Inferior parietal cortex (tissue), 1 donor: ENCODE measurements at regions not wholly inside any gene's neighbourhood (a gene's known extent, or its start where the extent isn't known, plus 50 kb on each side); places are given as distances from the start of the nearest gene placed in this dataset.
A peak's percentile ranks its signal among the peaks of the same experiment; 100 is the strongest.
"Not testable (repeated sequence)": the region's sequence is repeated elsewhere in the genome, so short reads cannot be mapped to it uniquely, and the experiment has no call there.

Source experiments
- DNase-seq: peaks from one replicate; pipeline ENCODE4 v3.0.0-alpha.2; 2016; ENCODE audit errors: extremely low spot score

DNA sequence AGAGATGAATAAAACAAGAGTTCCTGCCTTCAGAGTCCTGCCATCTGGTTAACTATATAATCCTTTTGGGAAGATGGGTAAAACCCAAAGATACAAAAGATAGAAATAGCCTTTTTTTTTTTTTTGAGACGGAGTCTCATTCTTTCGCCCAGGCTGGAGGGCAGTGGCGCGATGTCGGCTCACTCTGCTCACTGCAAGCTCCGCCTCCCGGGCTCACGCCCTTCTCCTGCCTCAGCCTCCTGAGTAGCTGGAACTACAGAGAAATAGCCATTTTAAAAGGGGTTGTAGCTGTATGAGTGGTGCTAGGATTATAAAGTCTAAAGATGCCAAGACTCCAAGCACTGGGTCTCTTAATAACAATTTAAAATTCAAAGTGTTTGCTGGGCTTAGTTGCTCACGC is 97.2 kb downstream of the KDR start:
- DNase-seq: no peak

DNA sequence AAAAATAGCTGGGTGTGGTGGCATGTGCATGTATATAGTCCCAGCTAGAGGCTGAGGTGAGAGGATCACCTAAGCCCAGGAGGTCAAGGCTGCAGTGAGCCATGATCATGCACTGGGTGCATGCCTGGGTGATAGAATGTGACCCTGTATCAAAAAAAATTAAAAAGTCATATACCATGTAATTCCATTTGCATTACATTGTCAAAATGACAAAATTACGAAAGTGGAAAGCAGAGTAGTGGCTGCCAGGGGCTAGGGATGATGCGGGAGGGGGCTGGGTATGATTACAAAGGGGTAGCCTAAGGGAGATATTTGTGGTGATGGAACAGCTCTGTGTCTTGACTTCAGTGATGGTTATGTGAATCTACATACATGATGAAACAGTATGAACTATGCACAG is 97.8 kb downstream of the KDR start:
- no peak for DNase-seq

DNA sequence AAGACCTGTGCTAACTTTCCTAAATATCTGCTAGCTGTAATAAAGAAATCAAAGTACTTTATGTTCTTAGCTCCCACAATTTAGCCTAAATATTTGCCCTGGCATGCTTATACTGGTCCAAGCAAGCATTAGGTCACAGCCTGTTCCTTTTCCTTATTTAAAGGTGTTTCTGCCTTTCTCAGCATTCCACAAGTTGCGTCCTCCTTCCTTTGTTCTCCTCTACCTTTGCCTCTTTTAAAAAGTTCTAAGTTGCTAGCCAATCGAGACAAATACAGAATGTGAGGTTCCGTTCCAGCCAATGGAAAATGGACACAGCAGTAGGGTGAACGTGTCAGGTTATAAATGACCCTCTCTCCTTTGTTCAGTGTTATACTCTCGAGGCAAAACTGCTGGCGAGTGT is 99.9 kb downstream of the KDR start:
- not testable (repeated sequence) for DNase-seq

GRCh38 chr4:55023030-55023429 is 102.4 kb downstream of the KDR start:
- no peak for DNase-seq

DNA sequence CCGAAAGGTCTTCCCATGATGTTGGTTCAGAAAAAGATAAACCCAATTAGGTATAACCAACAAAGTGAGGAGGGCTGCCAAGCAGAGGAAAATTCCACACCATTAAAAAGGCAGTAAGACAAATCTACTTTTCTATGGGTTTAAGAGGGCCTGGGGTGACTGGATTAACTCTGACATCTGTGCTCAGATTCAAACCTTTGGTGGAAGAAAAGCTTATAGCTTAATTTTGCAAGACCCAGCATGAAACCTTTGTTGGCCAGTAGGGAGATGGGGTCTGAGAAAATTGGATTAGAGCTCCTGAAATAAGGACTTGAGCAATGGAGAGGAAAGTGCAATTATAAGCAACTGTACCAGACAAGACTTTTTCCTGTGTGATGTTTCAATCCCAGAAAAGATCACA is 104.2 kb downstream of the KDR start:
- no peak for DNase-seq

- DNase-seq: no peak
Observed at GRCh38 chr4:55020131-55020530, 105.3 kb downstream of the KDR start.

- no peak for DNase-seq
Observed at GRCh38 chr4:55018978-55019377, 106.4 kb downstream of the KDR start.

- DNase-seq: no peak
Observed at GRCh38 chr4:55018521-55018920, 106.9 kb downstream of the KDR start.

DNA sequence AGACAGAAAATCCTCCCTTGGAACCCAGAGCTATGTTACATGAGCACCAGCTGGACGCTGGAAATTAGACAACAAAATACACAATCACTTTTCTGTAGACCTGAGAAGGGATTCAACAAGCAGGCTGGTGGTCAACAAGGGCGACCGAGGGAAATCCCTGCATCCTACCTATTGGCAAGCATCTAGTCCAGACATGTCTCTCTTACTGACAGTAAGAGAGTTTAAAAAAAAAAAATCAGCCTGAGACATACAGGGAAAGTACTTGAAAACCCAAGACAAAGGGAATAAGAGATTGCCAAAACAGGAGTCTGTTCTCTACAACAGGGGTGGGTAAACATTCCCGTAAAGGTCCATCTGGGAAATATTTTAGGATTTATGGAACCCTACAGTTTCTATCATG is 108.0 kb downstream of the KDR start:
- DNase-seq: no peak

GRCh38 chr4:55016131-55016530 is 109.3 kb downstream of the KDR start:
- no peak for DNase-seq

GRCh38 chr4:55014876-55015275 is 110.5 kb downstream of the KDR start:
- no peak for DNase-seq

DNA sequence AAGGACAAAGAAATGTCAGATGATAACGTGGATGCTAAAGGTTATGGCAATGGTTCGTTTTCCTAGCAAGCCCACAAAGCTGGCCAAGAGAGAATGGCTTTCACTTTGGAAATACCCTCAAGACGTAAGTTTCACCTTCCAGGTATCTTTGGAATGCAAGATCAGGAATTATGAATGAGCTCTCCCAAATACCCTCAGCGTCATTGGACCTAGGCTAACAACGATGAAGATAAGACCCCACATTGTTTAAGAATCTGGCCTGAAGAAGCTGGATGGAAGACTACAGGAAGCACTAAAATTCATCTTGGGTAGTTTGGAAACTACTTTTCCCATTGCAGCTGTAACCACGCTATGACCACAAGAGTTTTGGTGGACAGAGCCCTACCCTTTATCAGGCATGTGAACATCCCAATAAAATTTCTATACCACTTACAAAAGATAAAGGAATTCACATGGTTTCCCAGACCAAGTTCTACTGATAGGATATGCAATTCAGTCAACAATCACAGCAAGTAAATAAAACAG is 111.9 kb downstream of the KDR start:
- DNase-seq: no peak

- no peak for DNase-seq
Observed at GRCh38 chr4:55012363-55013230, 112.8 kb downstream of the KDR start.

DNA sequence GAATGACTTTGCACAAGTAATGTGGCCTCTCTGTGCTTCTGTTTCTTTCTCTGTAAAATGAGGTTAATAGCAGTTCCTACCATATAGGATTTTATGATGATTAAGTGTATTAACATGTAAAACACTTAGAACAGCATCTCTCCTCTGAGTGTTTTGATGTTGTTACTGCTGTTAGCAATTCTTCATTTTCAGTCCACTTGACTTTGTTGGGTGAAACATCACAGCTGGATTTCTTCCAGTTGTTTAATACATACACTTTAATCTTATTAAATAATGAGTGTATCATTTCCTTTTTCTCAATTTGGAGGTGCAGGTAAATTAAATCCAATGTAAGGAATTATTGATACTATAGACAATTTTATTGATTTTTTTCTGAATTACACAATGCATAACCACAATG is 113.6 kb downstream of the KDR start:
- DNase-seq: no peak

DNA sequence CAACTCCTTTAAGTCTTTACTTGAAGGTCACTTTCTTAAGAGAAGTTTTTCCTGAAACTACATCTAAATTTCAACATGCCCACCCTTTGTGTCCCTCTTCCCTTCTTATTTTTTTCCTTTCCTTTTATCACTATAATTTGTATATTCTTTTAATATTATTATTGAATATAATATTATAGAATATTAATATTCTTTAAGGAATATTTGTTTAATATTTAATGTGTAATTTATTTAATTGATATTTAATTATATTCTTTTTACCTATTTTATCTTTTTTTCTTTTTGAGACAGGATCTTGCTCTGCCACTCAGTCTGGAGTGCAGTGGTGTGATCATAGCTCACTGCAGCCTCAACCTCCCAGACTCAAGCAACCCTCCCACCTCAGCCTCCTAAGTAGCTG is 114.8 kb downstream of the KDR start:
- no peak for DNase-seq

DNA sequence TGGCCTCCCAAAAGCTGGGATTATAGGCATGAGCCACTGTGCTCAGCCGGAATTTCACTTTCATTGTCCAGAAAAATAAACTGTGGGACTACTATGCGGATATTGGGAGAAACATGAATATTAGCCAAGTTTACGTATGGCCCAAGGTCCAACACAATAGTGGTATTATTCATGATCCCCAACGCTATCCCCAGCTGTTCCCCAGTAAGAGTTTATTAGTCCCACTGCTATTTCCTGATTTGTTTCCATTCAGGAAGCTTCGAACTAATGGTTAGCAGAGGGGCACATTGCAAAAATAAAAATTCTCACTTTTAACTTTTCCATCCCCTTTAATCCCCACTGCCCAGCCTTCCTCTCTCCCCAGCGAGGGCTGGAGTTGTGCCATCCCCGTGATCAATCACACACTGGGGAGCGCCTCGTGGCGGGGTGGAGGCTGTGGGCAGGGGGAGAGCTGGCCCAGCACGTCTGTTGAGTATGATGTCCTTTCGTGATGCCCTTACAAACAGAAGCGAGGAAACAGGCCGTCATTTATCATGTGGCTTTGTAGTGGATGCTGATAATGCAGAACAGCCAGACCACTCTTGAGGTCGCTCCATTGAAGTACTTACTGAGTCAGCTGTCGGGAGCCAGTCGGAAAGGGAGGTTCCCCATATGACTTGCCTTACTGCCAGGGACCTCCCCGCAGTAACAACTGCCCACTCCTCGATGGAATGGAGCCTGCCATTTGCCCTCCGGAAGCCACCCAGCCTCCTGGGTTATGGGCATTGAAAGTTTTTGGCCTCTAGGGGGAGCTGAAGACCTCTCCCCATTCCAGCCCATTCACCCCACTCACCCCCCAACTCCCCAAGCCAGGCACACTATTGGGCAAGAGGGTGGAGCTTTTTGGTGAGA is 117.0 kb downstream of the KDR start:
- no peak for DNase-seq

DNA sequence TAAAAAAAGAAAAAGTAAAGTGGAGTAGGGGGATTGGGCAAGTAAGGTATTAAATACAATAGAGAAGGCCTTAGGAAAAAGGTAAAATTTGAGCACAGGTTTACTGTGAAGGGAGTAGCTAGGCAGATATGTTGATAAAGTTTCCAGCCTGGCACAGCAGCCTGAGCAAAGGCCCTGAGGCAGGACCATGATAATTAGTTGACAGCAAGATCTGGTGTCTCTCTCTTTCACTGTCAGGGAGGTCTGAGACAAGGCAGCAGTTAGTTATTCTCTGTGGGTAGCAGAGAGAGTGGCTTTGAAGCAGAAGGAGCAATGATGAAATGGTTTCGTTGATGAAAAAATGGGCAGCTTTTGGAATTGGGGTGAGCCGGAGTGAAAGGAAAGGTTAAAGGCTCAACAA is 119.5 kb downstream of the KDR start:
- DNase-seq: no peak

DNA sequence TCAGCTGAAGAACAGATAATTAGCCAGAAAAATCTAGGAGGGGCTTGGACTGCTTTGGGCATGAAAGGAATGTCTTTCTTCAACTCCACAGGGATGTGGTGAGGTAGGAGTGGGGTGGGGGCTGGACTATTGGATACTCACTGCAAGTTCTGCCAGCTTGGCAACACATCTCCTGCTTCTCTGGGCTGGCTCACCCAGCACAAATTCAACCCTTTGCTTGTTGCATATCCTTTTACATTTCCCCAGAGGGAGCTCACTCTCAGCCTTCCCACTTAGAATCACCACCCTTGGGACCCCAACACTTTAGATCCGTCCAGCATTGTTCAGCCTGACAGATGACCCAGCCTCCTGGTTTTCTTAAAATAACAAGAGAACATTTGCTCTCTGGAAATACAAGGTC is 120.6 kb downstream of the KDR start:
- no peak for DNase-seq

GRCh38 chr4:55002431-55002830 is 123.0 kb downstream of the KDR start:
- DNase-seq: no peak

GRCh38 chr4:55001538-55001937 is 123.9 kb downstream of the KDR start:
- no peak for DNase-seq

- peak; percentile 54 for DNase-seq
Observed at GRCh38 chr4:54999003-54999402, 126.4 kb downstream of the KDR start.

DNA sequence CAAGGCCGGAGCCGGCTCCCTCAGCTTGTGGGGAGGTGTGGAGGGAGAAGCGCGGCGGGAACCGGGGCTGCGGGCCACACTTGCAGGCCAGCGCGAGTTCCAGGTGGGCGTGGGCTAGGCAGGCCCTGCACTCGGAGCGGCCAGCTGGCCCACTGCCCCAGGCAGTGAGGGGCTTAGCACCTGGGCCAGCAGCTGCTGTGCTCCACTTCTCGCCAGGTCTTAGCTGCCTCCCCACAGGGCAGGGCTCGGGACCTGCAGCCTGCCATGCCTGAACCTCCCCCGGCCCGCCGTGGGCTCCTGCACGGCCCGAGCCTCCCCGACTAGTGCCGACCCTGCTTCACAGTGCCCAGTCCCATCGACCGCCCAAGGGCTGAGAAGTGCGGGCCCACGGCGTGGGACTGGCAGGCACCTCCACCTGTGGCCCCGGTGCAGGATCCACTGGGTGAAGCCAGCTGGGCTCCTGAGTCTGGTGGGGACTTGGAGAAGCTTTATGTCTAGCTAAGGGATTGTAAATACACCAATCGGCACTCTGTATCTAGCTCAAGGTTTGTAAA is 131.8 kb downstream of the KDR start:
- DNase-seq: not testable (repeated sequence)
